Stimulated activated CD4-positive, alpha-beta T cell treated with anti-CD3 and anti-CD28 coated beads, Interleukin-4, amount 100 ng/mL, for 4 hours (primary cell): ENCODE measurements at regions not wholly inside any gene's neighbourhood (a gene's known extent, or its start where the extent isn't known, plus 50 kb on each side); places are given as distances from the start of the nearest gene placed in this dataset.
A peak's percentile ranks its signal among the peaks of the same experiment; 100 is the strongest.

Experiments used
- DNase-seq, 2 experiments: peaks; one replicate each; pipeline ENCODE4 v3.0.0-alpha.2; 2020

- no peak for DNase-seq
Measured at GRCh38 chr3:14338898-14339458, 63.4 kb upstream of the SLC6A6 start.

- no peak for DNase-seq
Measured at GRCh38 chr3:14340960-14341708, 61.3 kb upstream of the SLC6A6 start.

GRCh38 chr3:14343338-14344112, 58.9 kb upstream of the SLC6A6 start:
- DNase-seq = no peak

- no peak for DNase-seq
Measured at GRCh38 chr3:14344351-14344750, 58.1 kb upstream of the SLC6A6 start.

GRCh38 chr3:14345496-14346150, 56.8 kb upstream of the SLC6A6 start:
- DNase-seq = no peak

- no peak for DNase-seq
Measured at GRCh38 chr3:14346191-14346590, 56.2 kb upstream of the SLC6A6 start.

- DNase-seq = no peak
Measured at GRCh38 chr3:14346642-14347041, 55.8 kb upstream of the SLC6A6 start.

GRCh38 chr3:14347110-14347509, 55.3 kb upstream of the SLC6A6 start:
- DNase-seq = no peak

- DNase-seq = no peak
Measured at GRCh38 chr3:14351617-14352001, 50.8 kb upstream of the SLC6A6 start.

GRCh38 chr3:14352002-14352627, 50.3 kb upstream of the SLC6A6 start:
- DNase-seq = peak in 1 of 2 experiments; percentile 5
